Psoas muscle (tissue), 7 donors: ENCODE measurements at regions not wholly inside any gene's neighbourhood (a gene's known extent, or its start where the extent isn't known, plus 50 kb on each side); places are given as distances from the start of the nearest gene placed in this dataset.

Experiments
- ATAC-seq, 4 donors: fragments of 200-7000 bp; cut with Tn5 transposase; one replicate each; pipeline ENCODE4 v1.9.1; 2020; ENCODE audit warnings: moderate library complexity in 3 of 4, mild to moderate bottlenecking in 2 of 4
- DNase-seq, 2 donors: peaks; one replicate each; pipeline ENCODE4 v3.0.0-alpha.2; 2020
- H3K27ac ChIP-seq: fragments of 200-600 bp; one replicate; pipeline ENCODE4 v1.8.0; 2022
- H3K27me3 ChIP-seq, 3 donors: fragments of 200-600 bp in 1 of 3; one replicate each; pipeline versions ENCODE4 v1.6.1 to v1.8.0; 2013 to 2022; ENCODE audit warnings: low read length in 2 of 3, mild to moderate bottlenecking in 2 of 3, moderate library complexity in 1 of 3; ENCODE audit not compliant: insufficient read depth in 3 of 3
- H3K36me3 ChIP-seq, 2 donors: fragments of 200-600 bp in 1 of 2; one replicate each; pipeline versions ENCODE4 v1.6.1 to v1.8.0; 2013 to 2022; ENCODE audit warnings: low read depth in 1 of 2, mild to moderate bottlenecking in 1 of 2, moderate library complexity in 1 of 2; ENCODE audit not compliant: insufficient read depth in 1 of 2
- H3K4me1 ChIP-seq: fragments of 200-600 bp; one replicate; pipeline ENCODE4 v1.8.0; 2022
- H3K4me3 ChIP-seq: fragments of 200-600 bp; one replicate; pipeline ENCODE4 v1.8.0; 2022; ENCODE audit warnings: mild to moderate bottlenecking
- H3K9me3 ChIP-seq: fragments of 200-600 bp; one replicate; pipeline ENCODE4 v1.8.0; 2022
- WGBS, 3 donors: extraction: QIAGEN DNeasy Blood & Tissue Kit; methylation state at CpG; one replicate each; pipeline versions ENCODE4 v1.1.6 to v1.1.7; 2013; 5-methylcytosine and 5-hydroxymethylcytosine counted together
- intact Hi-C, 2 donors: fragments of 100-400 bp; cut with DNase I; formaldehyde crosslinking; loops; one replicate each; pipeline versions ENCODE4 v1.11.0 to v1.14.2; 2022
- TF ChIP-seq, protein P1 (sequence below): fragments of 200-600 bp; IDR thresholded peaks from one replicate; pipeline ENCODE4 v1.8.0; 2022; ENCODE audit warnings: antibody characterized with exemption
- donor health status: healthy with polysubstance abuse.
- donor health status: DM: no; HTN: no; CAD: no; lungs with moderate emphysema.
- donor health status: Bipolar disorder and iron deficiency.
- donor health status: healthy.
- donor health status: DM: yes; HTN: yes; CAD: no.
- donor health status: DM: no; HTN: no; CAD: no.
- donor health status: DM: yes; HTN: yes; CAD: no.

DNA sequence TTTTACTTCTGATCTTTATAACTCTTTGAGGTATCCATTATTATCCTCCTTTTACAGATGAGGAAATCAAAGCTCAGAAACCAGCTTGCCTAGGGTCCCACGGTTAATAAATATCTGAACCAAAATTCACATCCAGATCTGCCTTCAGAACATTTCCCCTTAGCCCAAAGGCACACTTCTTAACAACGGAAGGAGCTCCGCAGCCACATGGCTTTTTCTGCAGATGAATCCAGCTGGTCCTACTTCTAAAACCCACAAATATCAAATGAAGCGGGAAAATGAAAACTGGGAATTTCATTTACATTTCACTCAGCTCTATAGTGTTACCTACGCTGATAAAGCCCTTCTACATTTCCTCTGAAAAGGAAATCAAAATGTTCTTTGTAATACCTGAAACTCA, 357.0 kb upstream of the ID2 start:
- TF ChIP-seq, protein P1, sequence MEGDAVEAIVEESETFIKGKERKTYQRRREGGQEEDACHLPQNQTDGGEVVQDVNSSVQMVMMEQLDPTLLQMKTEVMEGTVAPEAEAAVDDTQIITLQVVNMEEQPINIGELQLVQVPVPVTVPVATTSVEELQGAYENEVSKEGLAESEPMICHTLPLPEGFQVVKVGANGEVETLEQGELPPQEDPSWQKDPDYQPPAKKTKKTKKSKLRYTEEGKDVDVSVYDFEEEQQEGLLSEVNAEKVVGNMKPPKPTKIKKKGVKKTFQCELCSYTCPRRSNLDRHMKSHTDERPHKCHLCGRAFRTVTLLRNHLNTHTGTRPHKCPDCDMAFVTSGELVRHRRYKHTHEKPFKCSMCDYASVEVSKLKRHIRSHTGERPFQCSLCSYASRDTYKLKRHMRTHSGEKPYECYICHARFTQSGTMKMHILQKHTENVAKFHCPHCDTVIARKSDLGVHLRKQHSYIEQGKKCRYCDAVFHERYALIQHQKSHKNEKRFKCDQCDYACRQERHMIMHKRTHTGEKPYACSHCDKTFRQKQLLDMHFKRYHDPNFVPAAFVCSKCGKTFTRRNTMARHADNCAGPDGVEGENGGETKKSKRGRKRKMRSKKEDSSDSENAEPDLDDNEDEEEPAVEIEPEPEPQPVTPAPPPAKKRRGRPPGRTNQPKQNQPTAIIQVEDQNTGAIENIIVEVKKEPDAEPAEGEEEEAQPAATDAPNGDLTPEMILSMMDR: no peak
- Histone ChIP-seq H3K9me3 (no peaks in the 10 kb centered on the region), H3K4me1 (no peaks in the 10 kb centered on the region), H3K4me3 (no peak overlapping the region), H3K36me3 (no peaks in the 10 kb centered on the region), H3K27ac (no peak overlapping the region), H3K27me3 (no peaks in the 10 kb centered on the region)
- 60 to 63% (median 61%) methylated on average over 5 of the region's 5 CpGs for WGBS, 3 donors
- ATAC-seq (no peak), DNase-seq (no peak)
- intact Hi-C loops: no loop called here

DNA sequence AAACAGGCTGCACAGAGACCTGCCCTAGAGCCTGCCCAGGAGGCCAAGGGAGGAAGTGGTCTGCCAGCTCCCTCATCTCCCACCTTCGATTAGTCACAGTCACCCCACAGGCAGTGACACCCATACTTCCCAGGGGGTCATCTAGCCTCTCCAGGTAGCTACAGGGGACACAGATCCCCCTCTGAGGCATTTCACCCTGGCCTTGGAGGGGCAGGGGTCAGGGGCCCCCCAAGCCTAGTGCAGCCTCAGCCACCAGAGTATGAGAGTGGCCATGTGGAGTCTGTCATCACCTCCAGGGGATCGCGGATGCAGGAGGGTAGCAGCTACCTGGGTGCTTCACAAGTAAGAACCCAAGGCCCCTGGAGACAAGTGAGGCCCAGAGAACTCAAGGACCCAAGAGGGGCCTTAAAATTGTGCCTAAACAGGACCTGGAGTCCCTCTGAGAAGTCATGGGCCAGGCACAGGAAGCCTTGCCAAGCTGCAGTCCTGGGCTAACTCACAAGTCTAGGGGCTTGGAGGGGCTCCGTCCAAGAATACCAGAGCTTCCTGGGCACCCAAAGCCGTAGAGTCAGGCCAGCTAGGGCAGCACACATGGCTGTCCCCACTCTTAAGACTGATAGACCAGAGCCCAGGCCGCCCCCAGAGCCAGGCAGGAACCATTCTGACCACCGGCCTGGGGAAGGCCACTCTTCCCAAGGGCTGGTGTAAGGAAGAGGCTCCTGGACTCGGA, 354.3 kb upstream of the ID2 start:
- intact Hi-C loops: no loop called here
- Histone ChIP-seq H3K4me3 (no peak overlapping the region), H3K27me3 (no peaks in the 10 kb centered on the region), H3K4me1 (no peaks in the 10 kb centered on the region), H3K9me3 (no peaks in the 10 kb centered on the region), H3K36me3 (no peaks in the 10 kb centered on the region), H3K27ac (no peak overlapping the region)
- no peak for ATAC-seq
- no peak for DNase-seq
- TF ChIP-seq, protein P1: no peak
- WGBS, 3 donors: 93 to 97% (median 96%) methylated on average over 8 of the region's 8 CpGs

DNA sequence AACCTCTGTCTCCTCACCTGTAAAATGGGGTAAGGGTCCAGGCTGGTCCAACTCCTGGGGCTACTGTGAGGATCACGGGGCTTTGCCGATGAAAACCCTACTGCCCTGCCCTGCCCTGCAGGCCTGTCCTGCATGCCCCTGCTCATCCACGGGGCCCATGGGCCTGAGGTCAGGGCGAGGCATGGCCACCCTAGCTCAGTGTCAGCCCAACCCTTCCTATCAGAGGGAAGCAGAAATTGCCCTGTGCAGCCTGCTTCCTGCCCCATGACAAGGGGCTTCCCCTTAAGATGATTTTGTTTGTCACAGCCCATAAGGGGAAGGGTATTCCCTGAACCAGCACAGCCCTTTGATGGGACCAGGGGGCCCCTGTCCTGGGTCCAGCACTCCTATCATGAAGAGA, 353.6 kb upstream of the ID2 start:
- TF ChIP-seq, protein P1: no peak
- Histone ChIP-seq H3K9me3 (no peaks in the 10 kb centered on the region), H3K27ac (no peak overlapping the region), H3K4me3 (no peak overlapping the region), H3K27me3 (no peaks in the 10 kb centered on the region), H3K36me3 (no peaks in the 10 kb centered on the region), H3K4me1 (no peaks in the 10 kb centered on the region)
- intact Hi-C loops: no loop called here
- 81 to 95% (median 90%) methylated on average over 4 of the region's 4 CpGs for WGBS, 3 donors
- no peak for DNase-seq
- ATAC-seq: no peak

DNA sequence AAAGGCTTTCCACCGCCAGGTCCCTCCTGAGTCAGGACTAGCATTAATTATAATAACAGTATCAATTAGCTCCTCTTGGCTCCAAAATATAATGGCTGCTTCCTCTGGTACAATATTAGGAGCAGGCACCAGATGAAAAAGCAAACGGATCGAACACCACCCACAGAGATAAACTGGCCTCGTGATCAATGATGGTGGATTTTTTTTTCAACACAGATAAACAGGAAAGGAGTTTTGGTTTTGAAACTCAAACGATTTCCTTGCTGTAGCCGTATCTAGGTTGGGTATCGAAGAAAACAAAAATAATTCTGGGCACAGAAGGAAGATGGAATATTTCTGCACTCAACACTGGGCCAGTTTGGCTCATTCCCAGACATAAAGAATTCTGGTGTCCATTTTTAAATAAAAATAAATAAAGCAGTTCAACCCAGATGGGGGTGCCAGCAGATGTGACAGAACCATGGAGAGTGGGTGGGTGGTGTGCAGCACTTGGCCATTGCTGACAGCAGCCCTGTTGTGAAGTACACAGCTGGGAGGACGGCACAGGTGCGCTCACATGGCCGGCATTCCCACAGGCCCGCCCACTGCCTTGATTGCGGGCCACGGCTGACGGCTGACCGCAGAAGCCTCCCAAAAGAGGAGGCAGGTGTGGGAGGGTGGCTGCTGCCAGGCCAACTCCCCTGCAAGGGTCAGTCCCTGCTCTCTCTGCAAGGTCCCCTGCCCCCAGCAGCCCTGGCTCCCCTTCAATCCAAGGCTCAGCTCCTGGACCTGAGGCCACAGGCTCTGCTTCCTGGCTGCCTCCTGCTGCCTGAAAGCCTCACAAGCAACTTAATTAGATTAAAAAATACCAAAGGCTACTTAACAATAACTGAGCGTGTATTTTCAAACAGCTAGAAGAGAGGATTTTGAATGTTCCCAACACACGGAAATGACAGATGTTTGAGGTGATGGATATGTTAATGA, 351.9 kb upstream of the ID2 start:
- H3K36me3 ChIP-seq: no peaks in the 10 kb centered on the region
- WGBS, 3 donors: 43 to 58% (median 47%) methylated on average over 17 of the region's 17 CpGs
- ATAC-seq (no peak), DNase-seq (no peak)
- no peaks in the 10 kb centered on the region for H3K9me3 ChIP-seq
- H3K27ac ChIP-seq: no peak overlapping the region
- TF ChIP-seq, protein P1: no peak
- no peaks in the 10 kb centered on the region for H3K27me3 ChIP-seq
- intact Hi-C loops: no loop called here
- H3K4me3 ChIP-seq: no peak overlapping the region
- no peaks in the 10 kb centered on the region for H3K4me1 ChIP-seq
